GM12872 (cell line): ENCODE measurements at regions not wholly inside any gene's neighbourhood (a gene's known extent, or its start where the extent isn't known, plus 50 kb on each side); places are given as distances from the start of the nearest gene placed in this dataset.

Experiments used
- TF ChIP-seq, protein P1 (sequence below): IDR thresholded peaks from 3 replicates; pipeline ENCODE4 v1.5.1; 2011; ENCODE audit warnings: low read depth, mild to moderate bottlenecking, low read length, moderate library complexity; ENCODE audit not compliant: insufficient read depth

DNA sequence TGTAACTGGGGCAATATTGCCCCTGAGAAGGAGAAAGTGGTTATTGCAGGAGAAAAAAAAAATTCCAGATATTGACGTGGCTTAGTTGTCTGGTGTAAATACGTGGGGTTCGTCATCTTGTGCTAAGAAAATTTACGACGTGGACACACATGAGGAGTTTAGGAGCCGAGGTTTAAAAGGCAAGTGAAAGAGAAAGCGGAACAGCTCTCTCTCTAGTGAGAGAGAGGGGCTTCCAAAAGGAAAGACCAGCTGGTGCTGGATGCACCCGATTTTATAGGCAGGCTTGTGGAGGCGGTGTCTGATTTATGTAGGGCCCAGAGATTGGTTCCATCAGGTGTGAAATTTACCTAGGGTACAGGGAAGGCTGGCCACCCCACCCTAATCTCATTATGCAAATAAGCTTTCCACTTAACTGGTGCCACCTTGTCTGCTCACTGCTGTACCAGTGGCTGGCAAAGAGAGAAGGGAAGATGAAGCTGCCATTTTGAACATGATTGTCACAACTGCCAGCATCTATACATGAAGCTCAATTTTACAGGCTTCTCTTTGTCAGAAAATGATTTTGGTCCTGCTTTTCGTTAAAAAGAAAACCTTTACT lies 845.1 kb downstream of the DACH1 start:
- TF ChIP-seq, protein P1, sequence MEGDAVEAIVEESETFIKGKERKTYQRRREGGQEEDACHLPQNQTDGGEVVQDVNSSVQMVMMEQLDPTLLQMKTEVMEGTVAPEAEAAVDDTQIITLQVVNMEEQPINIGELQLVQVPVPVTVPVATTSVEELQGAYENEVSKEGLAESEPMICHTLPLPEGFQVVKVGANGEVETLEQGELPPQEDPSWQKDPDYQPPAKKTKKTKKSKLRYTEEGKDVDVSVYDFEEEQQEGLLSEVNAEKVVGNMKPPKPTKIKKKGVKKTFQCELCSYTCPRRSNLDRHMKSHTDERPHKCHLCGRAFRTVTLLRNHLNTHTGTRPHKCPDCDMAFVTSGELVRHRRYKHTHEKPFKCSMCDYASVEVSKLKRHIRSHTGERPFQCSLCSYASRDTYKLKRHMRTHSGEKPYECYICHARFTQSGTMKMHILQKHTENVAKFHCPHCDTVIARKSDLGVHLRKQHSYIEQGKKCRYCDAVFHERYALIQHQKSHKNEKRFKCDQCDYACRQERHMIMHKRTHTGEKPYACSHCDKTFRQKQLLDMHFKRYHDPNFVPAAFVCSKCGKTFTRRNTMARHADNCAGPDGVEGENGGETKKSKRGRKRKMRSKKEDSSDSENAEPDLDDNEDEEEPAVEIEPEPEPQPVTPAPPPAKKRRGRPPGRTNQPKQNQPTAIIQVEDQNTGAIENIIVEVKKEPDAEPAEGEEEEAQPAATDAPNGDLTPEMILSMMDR = no peak

DNA sequence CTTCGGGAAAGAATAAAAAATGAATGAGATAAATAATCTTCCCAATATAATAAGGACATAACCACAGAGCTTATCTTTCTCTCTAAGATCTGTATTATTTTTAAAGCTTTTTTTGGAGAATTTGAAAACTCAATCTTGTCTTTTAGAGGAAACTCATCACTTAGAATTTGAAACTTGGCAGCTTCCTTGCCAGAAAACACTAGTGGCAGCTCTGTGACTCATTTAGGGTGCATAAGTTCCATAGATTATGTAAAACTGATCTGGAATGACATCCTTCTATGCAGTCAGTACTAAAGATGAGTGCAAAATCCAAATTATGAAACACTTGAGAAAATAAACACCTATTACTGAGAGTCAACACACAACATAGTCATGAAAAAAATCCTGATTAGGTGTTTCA lies 848.0 kb downstream of the DACH1 start:
- TF ChIP-seq, protein P1 = no peak

DNA sequence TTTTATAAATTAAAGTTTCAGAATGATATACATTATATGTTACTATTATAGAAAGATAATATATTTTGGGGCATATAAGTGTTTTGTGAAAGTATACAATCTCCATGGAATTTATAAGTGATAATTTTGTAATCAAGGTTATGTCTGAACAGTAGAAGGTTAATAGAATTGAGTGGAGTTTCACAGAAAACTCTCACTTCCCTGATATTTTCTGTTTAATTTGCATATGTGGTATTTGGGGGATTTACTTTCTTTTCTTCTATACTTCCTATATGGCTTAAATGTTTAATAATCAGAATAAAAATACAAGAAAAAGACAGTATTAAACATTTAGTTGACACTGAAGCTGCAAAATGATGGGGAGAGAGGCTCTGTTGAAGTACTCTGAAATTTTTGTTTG lies 848.5 kb downstream of the DACH1 start:
- TF ChIP-seq, protein P1 = no peak

DNA sequence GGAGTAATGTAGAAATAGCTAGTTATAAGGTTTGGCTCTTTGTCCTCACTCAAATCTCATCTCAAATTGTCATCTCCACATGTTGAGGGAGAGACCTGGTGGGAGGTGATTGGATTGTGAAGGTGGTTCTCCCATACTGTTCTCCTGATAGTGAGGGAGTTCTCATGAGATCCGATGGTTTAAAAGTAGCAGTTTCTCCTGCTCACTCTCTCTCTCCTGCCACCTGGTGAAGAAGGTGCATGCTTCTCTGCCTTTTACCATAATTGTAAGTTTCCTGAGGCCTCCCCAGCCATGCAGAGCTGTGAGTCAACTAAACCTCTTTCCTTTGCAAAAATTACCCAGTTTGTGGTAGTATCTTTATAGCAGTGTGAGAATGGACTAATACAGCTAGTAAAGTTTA lies 849.4 kb downstream of the DACH1 start:
- TF ChIP-seq, protein P1 = 0 out of 3 replicates have a peak, but pooled peaks have one; percentile 14

DNA sequence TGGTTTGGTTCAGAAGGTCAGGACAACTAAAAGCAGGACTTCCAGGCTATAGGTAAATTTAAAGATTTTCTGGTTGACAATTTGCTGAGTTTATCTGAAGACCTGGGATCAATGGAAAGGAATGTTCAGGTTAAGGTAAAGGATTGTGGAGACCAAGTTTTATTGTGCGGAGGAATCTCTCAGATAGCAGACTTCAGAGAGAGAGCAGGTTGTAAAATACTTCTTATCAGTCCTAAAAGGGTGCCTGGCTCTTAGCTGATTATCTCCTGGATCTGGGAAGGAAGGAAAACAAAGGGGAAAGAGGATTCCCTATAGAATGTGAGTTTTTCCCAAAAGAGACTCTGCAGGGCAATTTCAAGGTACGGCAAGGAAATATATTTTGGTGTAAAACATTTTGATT lies 851.5 kb downstream of the DACH1 start:
- TF ChIP-seq, protein P1 = no peak

DNA sequence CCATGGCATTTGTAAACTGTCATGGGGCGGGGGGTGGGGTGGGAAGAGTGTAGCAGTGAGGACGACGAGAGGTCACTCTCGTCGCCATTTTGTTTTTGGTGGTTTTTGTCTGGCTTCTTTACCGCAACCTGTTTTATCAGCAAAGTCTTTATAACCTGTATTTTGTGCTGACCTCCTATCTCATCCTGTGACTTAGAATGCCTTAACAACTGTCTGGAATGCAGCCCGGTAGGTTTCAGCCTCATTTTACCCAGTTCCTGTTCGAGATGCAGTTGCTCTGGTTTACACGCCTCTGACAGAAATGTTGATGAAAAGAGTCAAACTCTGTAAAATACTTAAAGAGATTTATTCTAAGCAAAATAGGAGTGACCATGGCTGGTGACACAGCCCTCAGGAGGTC lies 852.0 kb downstream of the DACH1 start:
- TF ChIP-seq, protein P1 = no peak

DNA sequence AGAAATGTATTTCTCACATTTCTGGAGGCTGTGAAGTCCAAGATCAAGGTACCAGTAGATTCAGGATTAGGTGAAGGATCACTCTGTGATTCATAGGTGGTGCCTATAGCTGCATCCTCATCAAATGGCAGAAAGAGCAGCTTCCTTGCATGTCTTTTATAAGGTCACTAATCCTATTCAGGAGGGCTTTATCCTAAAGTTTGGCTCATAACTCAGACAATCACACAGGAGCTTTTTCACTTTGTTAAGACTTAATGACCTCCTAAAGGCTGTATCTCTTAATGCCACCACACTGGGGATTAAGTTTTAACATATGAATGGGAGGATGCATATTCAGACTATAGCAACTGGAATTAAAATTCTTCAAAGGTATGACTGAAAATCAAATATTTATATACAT lies 861.1 kb downstream of the DACH1 start:
- TF ChIP-seq, protein P1 = no peak
